HFFc6 (cell line): ENCODE measurements at regions not wholly inside any gene's neighbourhood (a gene's known extent, or its start where the extent isn't known, plus 50 kb on each side); places are given as distances from the start of the nearest gene placed in this dataset.
A peak's percentile ranks its signal among the peaks of the same experiment; 100 is the strongest.

Experiments
- DNase-seq: peaks from one replicate; pipeline ENCODE4 v3.0.0-alpha.2; 2018
- H3K27ac Mint-ChIP-seq: 2 replicates; pipeline ENCODE4 v1.8.0; 2020; ENCODE audit warnings: mild to moderate bottlenecking, mixed read lengths
- H3K27me3 Mint-ChIP-seq: 2 replicates; pipeline ENCODE4 v1.8.0; 2021; ENCODE audit warnings: mild to moderate bottlenecking, moderate library complexity, mixed read lengths; ENCODE audit not compliant: insufficient read depth
- H3K36me3 Mint-ChIP-seq: 2 replicates; pipeline ENCODE4 v1.8.0; 2021; ENCODE audit warnings: low read depth, mixed read lengths
- H3K4me1 Mint-ChIP-seq: 2 replicates; pipeline ENCODE4 v1.8.0; 2020; ENCODE audit warnings: low read depth, mixed read lengths
- H3K4me3 Mint-ChIP-seq: 2 replicates; pipeline ENCODE4 v1.8.0; 2020; ENCODE audit warnings: mild to moderate bottlenecking, moderate library complexity, mixed read lengths
- H3K9me3 Mint-ChIP-seq: 2 replicates; pipeline ENCODE4 v1.8.0; 2020; ENCODE audit warnings: mild to moderate bottlenecking, mixed read lengths
- CTCF ChIP-seq: fragments of 200-600 bp; sonication (generic); IDR thresholded peaks from 2 replicates; pipeline ENCODE4 v1.5.0; 2021; ENCODE audit warnings: antibody characterized with exemption, mild to moderate bottlenecking

DNA sequence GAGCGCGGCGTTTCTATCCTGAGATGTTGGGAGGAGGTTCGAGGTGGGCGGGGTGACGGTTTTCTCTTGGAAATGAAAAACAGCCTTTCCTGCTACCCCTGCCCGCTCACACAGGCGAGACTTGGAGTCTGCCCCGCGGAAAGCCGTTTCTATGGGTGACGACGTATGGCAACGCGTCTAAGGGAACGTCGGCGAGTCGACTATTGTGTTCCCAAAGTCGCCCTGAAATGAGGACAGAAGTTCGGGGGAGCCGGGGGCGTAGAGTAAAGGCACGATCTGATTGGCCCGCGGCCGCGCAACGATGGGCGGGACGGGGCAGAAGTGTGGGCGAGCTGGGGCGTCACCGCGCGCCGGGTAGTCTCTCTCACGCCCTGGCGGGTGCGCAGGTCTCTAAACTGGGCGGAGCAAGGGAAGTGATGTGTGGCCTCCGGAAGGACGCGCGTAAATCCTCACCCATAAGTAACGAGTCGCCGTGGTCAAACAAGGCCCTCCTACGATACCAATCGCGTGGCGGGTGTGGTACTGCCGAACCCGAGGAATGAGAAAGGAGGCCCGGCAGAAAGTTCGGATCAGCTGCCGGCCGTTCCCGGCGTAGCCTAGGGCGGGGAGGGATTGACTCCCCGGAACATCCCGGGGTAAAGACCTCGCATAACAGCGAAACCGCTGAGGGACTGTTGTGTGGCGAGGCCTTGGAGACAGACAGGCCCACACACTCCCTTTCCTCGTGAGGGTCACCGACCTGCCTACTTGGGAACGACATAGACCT lies 89.6 kb downstream of the FAM161A start:
- DNase-seq = peak; percentile 97
- H3K27me3 Mint-ChIP-seq = peaks cover 4% of the 10 kb centered on the region
- H3K9me3 Mint-ChIP-seq = peaks cover 5% of the 10 kb centered on the region

DNA sequence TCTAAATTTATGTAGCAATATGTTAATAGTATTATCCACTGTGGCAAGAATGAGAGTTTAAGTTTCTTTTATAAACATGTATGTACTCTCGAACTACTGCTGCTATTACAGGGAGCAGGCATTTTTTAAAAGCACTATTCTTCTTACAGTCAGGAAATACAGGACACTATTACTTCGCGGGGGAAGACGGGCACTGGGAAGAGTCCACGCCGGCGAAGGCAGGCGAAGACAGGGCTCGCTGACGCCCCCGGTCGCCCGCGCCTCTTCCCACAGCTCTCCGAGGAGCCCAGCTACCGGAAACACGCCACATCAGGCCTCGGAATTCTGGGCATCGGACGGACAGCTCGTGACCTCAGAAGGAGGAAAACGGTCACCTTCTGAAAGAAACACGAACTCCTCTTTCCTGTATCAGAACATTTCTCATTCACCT lies 90.2 kb downstream of the FAM161A start:
- TF ChIP-seq CTCF = peak; percentile 28; the same call in 1 of the 2 replicates
- peak overlapping the region; percentile 97 for H3K4me3 Mint-ChIP-seq
- peaks cover 5% of the 10 kb centered on the region for H3K9me3 Mint-ChIP-seq
- H3K4me1 Mint-ChIP-seq = peaks cover 31% of the 10 kb centered on the region
- peak overlapping the region; percentile 100 for H3K27ac Mint-ChIP-seq
- DNase-seq = peak; percentile 81
- peaks cover 4% of the 10 kb centered on the region for H3K27me3 Mint-ChIP-seq
- 0 out of 2 replicates have a peak, but pooled peaks cover 5% of the 10 kb centered on the region for H3K36me3 Mint-ChIP-seq

More for the DNA sequence above, 89.6 kb downstream of the FAM161A start:
- no peak for TF ChIP-seq CTCF
- Mint-ChIP-seq H3K36me3 (0 out of 2 replicates have a peak, but pooled peaks cover 5% of the 10 kb centered on the region), H3K4me3 (peak overlapping the region; percentile 97), H3K4me1 (peaks cover 25% of the 10 kb centered on the region), H3K27ac (peak overlapping the region; percentile 100)

- no peak for TF ChIP-seq CTCF
- Mint-ChIP-seq H3K9me3 (peaks cover 5% of the 10 kb centered on the region), H3K36me3 (0 out of 2 replicates have a peak, but pooled peaks cover 5% of the 10 kb centered on the region), H3K27ac (0 out of 2 replicates have a peak overlapping the region, but pooled peaks have one; percentile 40), H3K27me3 (peaks cover 4% of the 10 kb centered on the region), H3K4me3 (no peak overlapping the region), H3K4me1 (peaks cover 31% of the 10 kb centered on the region)
- DNase-seq = no peak
Observed at GRCh38 chr2:61762292-61762691, 91.6 kb downstream of the FAM161A start.

DNA sequence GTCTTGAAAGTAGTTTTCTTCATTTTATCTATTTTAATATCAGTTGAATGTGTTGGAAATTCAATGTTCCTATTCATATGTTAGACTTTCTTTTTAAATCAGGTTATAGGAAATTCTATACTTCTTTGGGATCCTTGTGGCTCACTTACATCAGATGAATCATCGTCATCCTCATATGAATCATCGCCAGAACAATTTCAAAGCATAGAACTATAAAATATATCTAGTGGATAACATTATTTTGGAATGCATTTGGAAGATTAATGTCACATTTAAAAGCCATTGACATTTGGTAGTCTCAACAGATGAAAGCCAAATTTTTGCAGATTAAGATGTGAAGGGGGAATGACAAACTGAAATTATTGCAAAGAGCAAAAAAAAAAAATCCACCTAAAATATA lies 94.1 kb downstream of the FAM161A start:
- H3K27me3 Mint-ChIP-seq = peaks cover 4% of the 10 kb centered on the region
- H3K4me3 Mint-ChIP-seq = peak overlapping the region; percentile 8; the same call in 1 of the 2 replicates
- DNase-seq = peak; percentile 60
- peaks cover 31% of the 10 kb centered on the region for H3K4me1 Mint-ChIP-seq
- H3K9me3 Mint-ChIP-seq = peaks cover 5% of the 10 kb centered on the region
- H3K27ac Mint-ChIP-seq = peak overlapping the region; percentile 56
- H3K36me3 Mint-ChIP-seq = 0 out of 2 replicates have a peak, but pooled peaks cover 5% of the 10 kb centered on the region
- TF ChIP-seq CTCF = no peak

DNA sequence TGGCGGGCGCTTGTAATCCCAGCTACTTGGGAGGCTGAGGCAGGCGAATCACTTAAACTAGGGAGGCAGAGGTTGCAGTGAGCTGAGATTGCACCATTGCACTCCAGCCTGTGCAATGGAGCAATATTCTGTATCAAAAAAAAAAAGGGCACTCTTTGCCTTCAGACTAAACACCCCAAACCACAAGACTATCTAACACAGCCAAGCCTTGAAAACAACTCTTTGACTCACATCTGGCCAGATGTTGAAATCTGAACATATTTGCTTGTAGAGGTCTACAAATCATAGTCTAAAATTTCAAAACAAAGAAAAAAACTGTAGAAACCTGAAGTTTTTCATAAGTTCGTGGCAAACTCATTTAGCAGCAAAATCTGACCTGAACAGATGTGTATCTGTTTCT lies 94.9 kb downstream of the FAM161A start:
- Mint-ChIP-seq H3K9me3 (no peaks in the 10 kb centered on the region), H3K4me3 (no peak overlapping the region), H3K4me1 (peaks cover 31% of the 10 kb centered on the region), H3K27me3 (peaks cover 4% of the 10 kb centered on the region), H3K36me3 (no peaks in the 10 kb centered on the region), H3K27ac (peak overlapping the region; percentile 47; the same call in 1 of the 2 replicates)
- TF ChIP-seq CTCF = no peak
- DNase-seq = no peak
